ENCODE measurements at regions not wholly inside any gene's neighbourhood (a gene's known extent, or its start where the extent isn't known, plus 50 kb on each side); places are given as distances from the start of the nearest gene placed in this dataset.

- TF ChIP-seq PRPF4 (IDR thresholded peaks at IDR 0.05; ENCODE audit: insufficient read depth, low read depth, low read length, poor library complexity, severe bottlenecking): no peak
- no peak for TF ChIP-seq MEIS2 (IDR thresholded peaks at IDR 0.05; ENCODE audit: partially characterized antibody)
- TF ChIP-seq CBFB (CRISPR knock-in tag; IDR thresholded peaks at IDR 0.05): no peak
- TF ChIP-seq IRF1 (CRISPR knock-in tag; IDR thresholded peaks at IDR 0.05; ENCODE audit: borderline replicate concordance): no peak
- TF ChIP-seq, protein P1, sequence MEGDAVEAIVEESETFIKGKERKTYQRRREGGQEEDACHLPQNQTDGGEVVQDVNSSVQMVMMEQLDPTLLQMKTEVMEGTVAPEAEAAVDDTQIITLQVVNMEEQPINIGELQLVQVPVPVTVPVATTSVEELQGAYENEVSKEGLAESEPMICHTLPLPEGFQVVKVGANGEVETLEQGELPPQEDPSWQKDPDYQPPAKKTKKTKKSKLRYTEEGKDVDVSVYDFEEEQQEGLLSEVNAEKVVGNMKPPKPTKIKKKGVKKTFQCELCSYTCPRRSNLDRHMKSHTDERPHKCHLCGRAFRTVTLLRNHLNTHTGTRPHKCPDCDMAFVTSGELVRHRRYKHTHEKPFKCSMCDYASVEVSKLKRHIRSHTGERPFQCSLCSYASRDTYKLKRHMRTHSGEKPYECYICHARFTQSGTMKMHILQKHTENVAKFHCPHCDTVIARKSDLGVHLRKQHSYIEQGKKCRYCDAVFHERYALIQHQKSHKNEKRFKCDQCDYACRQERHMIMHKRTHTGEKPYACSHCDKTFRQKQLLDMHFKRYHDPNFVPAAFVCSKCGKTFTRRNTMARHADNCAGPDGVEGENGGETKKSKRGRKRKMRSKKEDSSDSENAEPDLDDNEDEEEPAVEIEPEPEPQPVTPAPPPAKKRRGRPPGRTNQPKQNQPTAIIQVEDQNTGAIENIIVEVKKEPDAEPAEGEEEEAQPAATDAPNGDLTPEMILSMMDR (IDR thresholded peaks at IDR 0.05 in 2 of 3, conservative IDR thresholded peaks at IDR 0.05 in 1 of 3; ENCODE audit: insufficient read depth in 2 of 3, low read depth in 1 of 3, low read length in 3 of 3): no peak
- no peak for TF ChIP-seq POLR2A (conservative IDR thresholded peaks at IDR 0.05)
- no peak for TF ChIP-seq MLLT1 (IDR thresholded peaks at IDR 0.05)
- TF ChIP-seq ARHGAP35 (IDR thresholded peaks at IDR 0.05; ENCODE audit: partially characterized antibody): no peak
- TF ChIP-seq ESRRB (CRISPR knock-in tag; IDR thresholded peaks at IDR 0.05; ENCODE audit: borderline replicate concordance): no peak
- TF ChIP-seq NFE2L1 (tag; IDR thresholded peaks at IDR 0.05; ENCODE audit: borderline replicate concordance, low read depth): no peak
- TF ChIP-seq NR2C2 (CRISPR knock-in tag; IDR thresholded peaks at IDR 0.05): no peak
- no peak for TF ChIP-seq NR2C2 (tag; IDR thresholded peaks at IDR 0.05)
- no peak for TF ChIP-seq IRF9 (tag; IDR thresholded peaks at IDR 0.05)
- TF ChIP-seq, protein P2, sequence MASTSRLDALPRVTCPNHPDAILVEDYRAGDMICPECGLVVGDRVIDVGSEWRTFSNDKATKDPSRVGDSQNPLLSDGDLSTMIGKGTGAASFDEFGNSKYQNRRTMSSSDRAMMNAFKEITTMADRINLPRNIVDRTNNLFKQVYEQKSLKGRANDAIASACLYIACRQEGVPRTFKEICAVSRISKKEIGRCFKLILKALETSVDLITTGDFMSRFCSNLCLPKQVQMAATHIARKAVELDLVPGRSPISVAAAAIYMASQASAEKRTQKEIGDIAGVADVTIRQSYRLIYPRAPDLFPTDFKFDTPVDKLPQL (IDR thresholded peaks at IDR 0.05; ENCODE audit: extremely low read depth, insufficient read length): no peak
These were observed 331.5 kb upstream of the SLCO3A1 start for GRCh38 chr15:91521996-91522395.
